NCI-H1048 (cell line): ENCODE measurements at regions not wholly inside any gene's neighbourhood (a gene's known extent, or its start where the extent isn't known, plus 50 kb on each side); places are given as distances from the start of the nearest gene placed in this dataset.

Source experiments
- DNase-seq: peaks from one replicate; lab custom pipeline; 2025; lab: John Stamatoyannopoulos, UW

- DNase-seq: no peak
Observed at GRCh38 chr16:6498858-6499257, 833.8 kb upstream of the RBFOX1 start.

DNA sequence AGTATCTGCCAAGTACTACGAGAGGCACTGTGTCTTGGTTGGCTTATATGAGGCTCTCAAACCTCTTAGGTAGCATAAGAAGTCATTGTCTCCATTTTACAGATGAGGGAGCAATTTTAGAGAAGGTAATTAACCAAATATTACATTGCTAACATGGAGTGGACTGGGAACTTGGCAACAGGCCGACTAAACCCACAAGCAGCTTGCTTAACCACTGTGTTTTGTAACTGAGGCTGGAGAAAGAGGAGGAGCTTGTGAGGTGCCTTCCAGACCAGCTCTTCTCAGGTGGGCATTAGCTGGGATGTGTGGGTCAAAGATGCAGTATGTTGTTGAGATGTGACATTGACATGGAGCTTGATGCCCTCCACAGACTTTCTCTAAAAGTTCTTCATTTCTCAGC lies 835.6 kb upstream of the RBFOX1 start:
- no peak for DNase-seq

GRCh38 chr16:6495486-6496210 lies 837.0 kb upstream of the RBFOX1 start:
- DNase-seq: no peak

DNA sequence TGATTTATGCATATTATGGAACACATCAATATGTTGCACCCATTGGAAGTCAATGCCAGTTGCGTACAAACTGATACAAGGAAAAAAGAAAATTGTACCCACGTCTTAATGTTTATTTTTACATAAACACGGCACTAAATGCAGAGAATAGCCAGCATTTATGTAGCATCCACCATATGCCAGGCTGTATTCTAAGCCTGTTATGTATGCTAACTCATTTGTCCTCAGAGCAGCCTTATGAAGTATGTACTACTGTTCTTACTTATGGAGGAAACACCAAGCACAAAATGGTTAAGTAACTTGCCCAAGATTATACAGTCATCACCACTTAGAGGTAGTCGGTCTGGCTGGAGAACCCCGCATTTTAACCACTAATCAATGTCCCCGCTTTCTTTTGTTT lies 837.9 kb upstream of the RBFOX1 start:
- no peak for DNase-seq

GRCh38 chr16:6493555-6493954 lies 839.1 kb upstream of the RBFOX1 start:
- no peak for DNase-seq

DNA sequence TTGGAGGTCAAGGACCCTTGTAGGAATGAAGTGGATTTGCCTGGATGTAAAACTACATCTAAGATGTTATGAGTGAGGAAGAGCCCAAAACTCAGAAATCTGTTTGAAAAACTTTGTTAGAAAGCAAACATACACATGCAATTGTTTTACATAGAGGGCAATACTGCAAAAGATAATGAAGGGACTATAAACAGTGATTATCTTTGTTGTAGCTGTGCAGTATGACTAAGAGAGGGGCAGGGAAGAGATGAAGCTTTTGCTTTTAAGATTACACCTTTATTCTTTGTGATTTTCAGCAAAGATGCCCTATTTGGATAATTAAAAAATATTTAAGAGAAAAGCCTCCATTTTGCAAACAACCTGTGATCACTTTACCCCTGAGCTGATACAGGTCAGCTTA lies 839.9 kb upstream of the RBFOX1 start:
- DNase-seq: no peak

GRCh38 chr16:6484935-6485334 lies 847.7 kb upstream of the RBFOX1 start:
- DNase-seq: no peak

DNA sequence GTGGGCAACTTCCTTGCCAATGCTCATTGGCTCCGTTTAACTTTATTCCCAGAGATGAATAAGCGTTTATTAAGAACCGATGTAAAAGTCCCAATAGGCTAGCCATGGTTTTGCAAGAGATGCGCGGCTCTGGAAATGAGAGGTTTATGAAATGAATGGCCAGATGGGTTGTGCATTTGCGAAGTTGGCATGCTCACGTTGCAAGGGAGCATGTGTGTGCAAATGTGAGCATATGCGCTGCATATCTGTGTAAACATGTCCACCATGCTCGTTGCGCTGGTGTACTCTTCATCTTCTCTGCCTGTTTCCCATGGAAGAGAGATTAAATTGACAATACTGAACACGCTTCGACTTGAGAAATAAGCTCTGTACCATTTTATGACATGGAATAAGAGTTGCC lies 848.6 kb upstream of the RBFOX1 start:
- DNase-seq: no peak

- DNase-seq: no peak
Observed at GRCh38 chr16:6483469-6484033, 849.1 kb upstream of the RBFOX1 start.

DNA sequence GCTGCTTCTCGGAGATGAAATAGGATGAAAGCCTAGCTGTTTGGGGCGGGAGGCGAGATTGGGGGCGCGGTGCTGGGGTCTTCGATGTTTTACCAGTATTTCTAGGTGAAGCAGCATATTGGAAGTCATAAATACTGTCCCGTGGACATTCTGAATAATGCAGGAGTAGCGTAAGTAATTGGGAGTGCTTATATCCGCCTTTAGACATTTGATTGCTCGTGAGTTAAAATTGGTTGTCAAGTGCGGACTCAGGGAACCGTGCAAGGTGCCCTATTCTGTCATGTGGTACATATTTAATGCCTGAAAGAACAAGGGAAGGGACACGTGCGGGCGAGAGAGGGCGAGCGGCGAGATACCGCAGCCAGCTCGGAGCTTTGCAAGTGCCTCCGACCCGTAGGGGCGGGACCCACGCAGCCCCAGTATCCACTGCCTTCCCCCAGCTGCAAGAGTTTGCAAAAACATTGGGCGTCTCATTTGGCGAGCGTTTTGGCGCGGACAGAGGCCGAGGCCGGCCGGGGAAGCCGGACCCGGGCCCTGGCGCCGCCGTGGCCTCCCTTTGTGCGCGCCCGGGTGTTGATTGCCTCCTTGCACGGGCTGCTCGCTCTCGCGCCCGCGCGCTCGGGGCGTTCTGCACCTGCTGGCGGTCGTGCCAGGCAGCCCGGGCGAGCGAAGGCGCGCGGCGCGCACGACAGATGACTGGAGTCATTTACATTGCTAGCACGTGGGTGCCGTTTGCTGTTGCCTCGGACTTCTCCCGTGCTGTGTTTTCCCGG lies 849.8 kb upstream of the RBFOX1 start:
- DNase-seq: no peak

GRCh38 chr16:6481894-6482293 lies 850.8 kb upstream of the RBFOX1 start:
- no peak for DNase-seq

GRCh38 chr16:6453742-6454141 lies 878.9 kb upstream of the RBFOX1 start:
- DNase-seq: no peak

- DNase-seq: no peak
Observed at GRCh38 chr16:6447021-6447790, 885.4 kb upstream of the RBFOX1 start.

- no peak for DNase-seq
Observed at GRCh38 chr16:6446370-6446769, 886.3 kb upstream of the RBFOX1 start.

- no peak for DNase-seq
Observed at GRCh38 chr16:6439129-6439528, 893.5 kb upstream of the RBFOX1 start.

DNA sequence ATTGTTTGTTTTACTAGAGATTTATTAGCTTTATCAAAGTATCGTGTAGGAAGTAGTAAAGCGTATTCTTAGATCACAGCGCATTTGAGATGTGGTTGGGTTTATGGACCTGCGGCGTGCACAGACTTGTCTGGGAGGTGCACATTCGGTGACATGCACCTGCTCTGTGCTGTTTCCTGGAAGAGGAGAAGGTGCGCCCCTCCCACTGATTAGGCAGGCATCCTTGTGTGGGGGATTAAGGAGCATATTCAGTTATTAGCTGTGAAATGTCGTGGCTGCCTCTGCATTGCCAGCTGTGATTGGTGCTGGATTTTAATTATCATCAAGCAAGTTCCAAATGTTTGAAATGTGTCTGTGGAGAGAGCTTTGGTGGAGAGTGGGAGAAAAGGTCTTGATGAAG lies 903.8 kb upstream of the RBFOX1 start:
- DNase-seq: no peak

GRCh38 chr16:6427621-6428020 lies 905.0 kb upstream of the RBFOX1 start:
- DNase-seq: no peak

DNA sequence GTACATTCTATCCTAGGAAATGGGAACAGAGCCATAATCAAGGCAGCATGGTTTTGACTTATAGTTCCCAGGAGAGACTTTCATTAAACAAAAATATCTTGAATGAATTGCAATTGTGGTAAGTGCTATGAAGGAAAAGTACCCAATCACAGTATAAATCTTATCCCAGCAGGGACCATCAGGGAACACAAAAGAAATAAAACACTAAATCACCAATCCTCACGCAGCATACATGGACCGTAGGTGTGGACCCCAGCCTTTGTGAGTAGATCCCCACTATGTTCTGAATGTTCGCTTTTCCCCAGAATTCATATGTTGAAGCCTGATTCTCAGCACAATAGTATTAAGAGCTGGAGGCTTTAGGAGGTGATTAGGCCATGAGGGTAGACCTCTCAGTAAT lies 925.0 kb upstream of the RBFOX1 start:
- no peak for DNase-seq

GRCh38 chr16:6406028-6406427 lies 926.6 kb upstream of the RBFOX1 start:
- DNase-seq: no peak

DNA sequence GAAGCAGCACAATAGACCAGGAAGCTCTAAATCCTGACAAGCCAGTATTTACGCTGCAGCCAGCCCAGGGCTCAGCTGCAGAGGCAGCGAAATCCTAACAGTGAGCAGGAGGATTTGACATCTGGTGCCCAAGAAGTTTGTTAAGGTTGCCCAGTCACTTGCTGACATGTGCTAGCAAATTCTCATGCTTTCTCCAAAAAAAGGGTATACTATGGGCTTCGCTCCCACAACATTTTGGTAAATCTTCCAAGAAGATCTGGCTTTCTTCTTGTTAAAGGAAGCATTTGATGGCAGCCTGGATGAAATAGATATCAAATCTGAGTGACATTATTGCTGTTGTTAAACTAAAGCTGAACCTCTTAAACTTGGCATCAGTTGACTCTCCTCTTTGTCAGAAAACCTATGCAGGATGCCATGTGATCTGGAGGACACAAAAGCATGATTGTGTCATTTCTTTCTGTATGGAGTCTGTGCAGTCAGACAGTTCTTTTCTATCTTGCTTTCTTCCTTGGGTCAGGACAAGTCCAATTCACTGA lies 949.7 kb upstream of the RBFOX1 start:
- DNase-seq: no peak

- no peak for DNase-seq
Observed at GRCh38 chr16:6381896-6382295, 950.7 kb upstream of the RBFOX1 start.

DNA sequence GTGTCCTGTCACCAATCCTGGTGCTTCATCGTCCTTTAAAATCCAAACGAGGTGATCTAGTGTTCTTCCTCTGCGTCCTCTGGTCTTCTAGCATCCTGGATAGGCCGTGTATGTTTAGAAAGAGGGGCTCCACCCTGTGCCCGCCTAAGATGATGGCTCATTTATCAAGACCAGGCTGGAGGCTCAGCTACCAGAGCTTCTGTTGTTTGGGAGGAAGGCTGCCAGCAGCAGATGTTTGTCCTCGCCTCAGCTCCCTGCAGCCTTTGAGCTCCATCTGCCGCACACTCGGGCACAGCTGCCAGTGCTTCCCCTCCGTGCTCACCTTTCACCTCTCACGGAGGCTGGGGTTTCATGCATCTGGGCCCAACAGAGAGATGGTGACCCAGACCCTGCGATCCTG lies 954.7 kb upstream of the RBFOX1 start:
- no peak for DNase-seq
